ENCODE measurements at regions not wholly inside any gene's neighbourhood (a gene's known extent, or its start where the extent isn't known, plus 50 kb on each side); places are given as distances from the start of the nearest gene placed in this dataset.
"Not testable (repeated sequence)": the region's sequence is repeated elsewhere in the genome, so short reads cannot be mapped to it uniquely, and the experiment has no call there.

- DNase-seq (ENCODE audit: low spot score): no peak
These were observed 316.8 kb upstream of the RBMS1 start for GRCh38 chr2:160810406-160810805.

DNA sequence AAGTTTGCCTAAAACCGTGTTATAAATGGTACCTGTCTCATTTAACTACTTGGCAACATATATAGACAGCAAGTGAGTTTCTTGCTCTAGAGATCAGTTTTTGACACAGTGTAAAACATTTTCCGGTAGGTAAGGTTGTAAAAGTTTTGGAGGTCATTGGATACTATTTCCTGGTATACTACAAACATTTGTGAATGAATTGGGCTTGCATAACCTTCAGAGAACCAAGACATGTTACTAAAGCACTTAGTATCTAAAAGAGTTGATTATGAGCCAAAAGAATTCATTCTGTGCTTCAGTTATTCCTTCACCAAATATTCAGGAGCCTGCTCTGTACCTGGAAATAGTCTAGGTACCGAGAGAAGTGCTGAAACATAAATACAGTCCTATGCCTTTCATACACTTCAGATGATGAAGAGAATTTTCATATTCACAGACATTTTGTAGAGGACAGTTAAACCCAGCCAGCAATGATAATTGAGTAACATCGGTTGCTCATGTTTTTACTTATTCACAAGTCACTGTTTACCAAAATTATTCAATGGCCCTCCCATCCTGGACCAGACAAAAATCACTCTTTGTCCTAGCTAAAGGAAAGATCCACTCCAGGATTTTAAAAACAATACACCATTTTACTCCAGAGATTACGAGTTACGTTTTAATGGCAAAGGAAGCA lies 319.4 kb upstream of the RBMS1 start:
- no peak for DNase-seq (ENCODE audit: low spot score)

DNA sequence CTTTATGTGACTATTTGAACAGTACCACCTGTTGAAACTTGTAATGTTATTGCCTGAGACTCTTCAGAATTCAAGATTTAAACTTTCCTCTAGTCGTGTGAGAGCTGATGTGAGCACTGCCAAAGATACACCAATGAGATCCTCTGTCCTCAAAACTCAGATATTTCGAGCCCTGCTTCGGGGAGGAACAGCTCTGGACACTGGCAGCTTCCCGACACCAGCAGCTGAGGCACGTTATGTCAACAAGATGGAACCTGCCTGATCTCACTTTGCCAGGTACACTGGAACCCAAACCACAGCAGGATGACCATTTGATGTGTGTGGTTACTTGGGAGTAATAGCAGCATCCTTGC lies 319.9 kb upstream of the RBMS1 start:
- no peak for DNase-seq (ENCODE audit: low spot score)

- DNase-seq (ENCODE audit: low spot score): no peak
These were observed 323.4 kb upstream of the RBMS1 start for GRCh38 chr2:160816916-160817499.

DNA sequence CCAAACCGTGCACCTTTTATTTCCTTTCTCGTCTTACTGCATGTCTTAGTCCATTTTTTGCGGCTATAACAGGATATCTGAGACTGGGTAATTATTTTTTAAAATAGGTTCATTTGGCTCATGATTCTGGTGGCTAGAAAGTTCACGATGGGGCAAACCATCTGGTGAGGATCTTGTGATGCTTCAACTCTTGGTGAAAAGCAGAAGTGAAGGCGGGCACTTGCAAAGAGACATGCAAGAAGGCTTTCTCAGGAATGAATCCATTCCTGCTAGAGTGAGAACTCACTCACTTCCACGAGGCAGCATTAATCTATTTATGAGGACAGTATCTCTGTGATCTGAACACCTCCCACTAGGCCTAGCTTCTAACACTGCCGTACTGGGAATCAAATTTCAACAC lies 327.1 kb upstream of the RBMS1 start:
- no peak for DNase-seq (ENCODE audit: low spot score)

GRCh38 chr2:160822006-160822405 lies 328.4 kb upstream of the RBMS1 start:
- DNase-seq (ENCODE audit: low spot score): no peak

GRCh38 chr2:160825433-160825832 lies 331.8 kb upstream of the RBMS1 start:
- DNase-seq (ENCODE audit: low spot score): no peak

GRCh38 chr2:160826496-160826895 lies 332.9 kb upstream of the RBMS1 start:
- DNase-seq (ENCODE audit: low spot score): no peak

DNA sequence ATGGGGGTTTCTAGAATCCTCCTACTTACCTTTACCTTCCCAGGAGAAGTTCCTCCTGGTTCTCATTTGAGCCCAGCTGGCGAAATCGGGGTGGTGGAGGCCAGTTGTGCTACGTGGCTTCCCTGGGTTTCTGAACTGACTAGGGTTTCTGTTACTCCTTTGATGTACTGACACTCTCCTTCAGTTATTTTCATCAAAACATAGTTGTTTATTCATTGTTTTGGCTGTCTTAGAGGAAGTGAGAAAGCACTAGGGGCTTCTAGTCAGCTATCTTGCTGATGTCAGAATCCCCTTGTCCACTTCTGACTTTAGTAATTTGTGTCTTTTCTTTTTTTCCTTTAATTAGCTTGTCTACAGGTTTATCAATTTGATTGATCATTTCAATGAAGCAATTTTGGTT lies 332.2 kb upstream of the TANK start:
- no peak for DNase-seq (ENCODE audit: low spot score)

- DNase-seq (ENCODE audit: low spot score): not testable (repeated sequence)
These were observed 327.8 kb upstream of the TANK start for GRCh38 chr2:160832381-160832780.

- DNase-seq (ENCODE audit: low spot score): peak; percentile 19
These were observed 325.1 kb upstream of the TANK start for GRCh38 chr2:160835166-160835565.

- DNase-seq (ENCODE audit: low spot score): peak; percentile 82
These were observed 323.5 kb upstream of the TANK start for GRCh38 chr2:160836755-160837154.

- no peak for DNase-seq (ENCODE audit: low spot score)
These were observed 322.8 kb upstream of the TANK start for GRCh38 chr2:160837416-160837815.

GRCh38 chr2:160838147-160838546 lies 322.1 kb upstream of the TANK start:
- no peak for DNase-seq (ENCODE audit: low spot score)

DNA sequence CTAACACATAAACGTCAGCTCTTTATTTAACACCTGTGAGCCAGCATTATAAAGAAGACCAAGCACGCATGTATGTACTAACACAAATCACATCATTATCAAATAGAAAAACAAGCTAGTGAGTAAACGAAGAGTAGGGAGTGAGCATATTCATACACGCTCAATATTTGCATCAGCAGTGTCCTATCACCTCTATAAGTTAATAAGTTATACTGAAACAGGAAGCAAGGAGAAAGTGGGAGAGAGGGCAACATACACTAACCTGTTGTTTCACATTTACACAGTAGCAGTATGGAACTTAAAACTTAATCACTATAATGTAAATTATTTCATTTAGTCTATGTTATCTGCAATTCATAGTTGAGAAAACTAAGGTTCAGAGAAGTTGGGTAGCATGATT lies 321.5 kb upstream of the TANK start:
- DNase-seq (ENCODE audit: low spot score): no peak

- no peak for DNase-seq (ENCODE audit: low spot score)
These were observed 317.9 kb upstream of the TANK start for GRCh38 chr2:160842286-160842685.

GRCh38 chr2:160859096-160859495 lies 301.1 kb upstream of the TANK start:
- no peak for DNase-seq (ENCODE audit: low spot score)

- no peak for DNase-seq (ENCODE audit: low spot score)
These were observed 298.0 kb upstream of the TANK start for GRCh38 chr2:160862226-160862625.

- DNase-seq (ENCODE audit: low spot score): peak; percentile 18
These were observed 291.3 kb upstream of the TANK start for GRCh38 chr2:160868891-160869290.

DNA sequence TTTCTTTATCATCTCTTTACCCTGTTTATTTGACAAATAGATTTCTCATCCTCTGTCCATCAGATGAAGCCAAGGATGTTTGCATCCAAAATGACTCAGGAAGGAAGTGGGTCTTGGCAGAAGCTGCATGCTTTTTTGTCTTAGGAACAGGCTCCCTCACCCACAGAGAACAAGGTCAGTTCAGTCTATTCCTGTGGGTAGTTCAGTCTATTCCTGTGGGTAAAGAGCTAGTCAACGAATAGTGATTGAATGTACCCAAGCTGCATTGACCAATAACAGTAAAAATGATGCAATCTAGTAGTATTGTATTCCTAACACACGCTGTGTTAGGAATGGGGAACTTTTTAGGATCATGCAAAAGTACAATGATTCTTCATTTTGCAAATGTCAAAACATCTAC lies 290.8 kb upstream of the TANK start:
- DNase-seq (ENCODE audit: low spot score): peak; percentile 76

DNA sequence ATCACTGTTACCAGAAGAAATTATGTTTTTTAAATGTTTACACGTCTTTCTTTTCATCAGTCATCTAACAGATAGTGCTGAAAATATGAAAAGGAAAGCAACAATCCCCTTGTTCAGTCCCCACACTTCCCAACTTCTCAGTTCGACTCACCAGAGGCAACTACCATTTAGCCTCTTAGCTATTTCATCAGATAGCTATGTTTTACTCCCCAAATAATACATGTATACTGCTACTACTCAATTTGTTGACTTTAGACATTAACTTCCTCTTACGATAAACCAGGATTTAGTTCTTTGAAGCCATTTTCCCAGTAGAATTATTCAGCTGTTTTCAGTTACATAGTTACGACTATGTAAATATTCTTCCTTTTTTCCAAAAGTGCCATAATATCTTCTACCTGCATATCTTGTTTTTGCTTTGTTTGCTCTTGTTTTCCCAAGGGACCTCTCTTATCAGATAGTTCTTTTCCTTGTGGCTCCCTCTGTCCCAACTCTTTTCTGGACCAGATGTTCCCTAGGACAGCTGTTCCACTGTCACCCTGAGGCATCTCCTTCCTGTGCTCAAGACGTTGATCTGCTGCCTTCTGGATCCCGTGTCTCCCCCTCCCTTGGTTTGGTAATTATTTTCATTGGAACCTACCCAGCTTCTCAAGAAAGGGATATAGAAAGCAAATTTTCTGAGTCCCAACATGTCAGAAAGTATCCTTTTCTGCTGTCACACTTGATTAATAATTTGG lies 289.3 kb upstream of the TANK start:
- DNase-seq (ENCODE audit: low spot score): no peak

DNA sequence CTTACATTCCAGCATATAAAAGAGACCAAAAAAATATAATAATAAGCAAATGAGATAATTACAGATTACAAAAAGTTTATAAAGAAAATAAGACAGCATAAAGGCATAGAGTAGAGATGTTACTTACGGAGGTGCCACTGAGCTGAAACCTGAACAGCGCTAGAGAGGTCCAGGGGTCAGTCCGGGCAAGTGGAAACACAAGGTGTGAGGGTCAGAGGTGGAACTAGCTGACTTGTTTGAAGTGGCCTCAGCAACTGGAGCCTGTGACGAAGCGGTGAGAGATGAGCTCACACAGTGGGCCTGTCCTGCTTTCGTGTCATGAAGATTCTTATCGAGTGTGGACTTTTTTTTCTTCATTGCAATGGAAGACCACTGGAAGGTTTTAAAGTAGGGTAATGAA lies 288.3 kb upstream of the TANK start:
- DNase-seq (ENCODE audit: low spot score): no peak

- no peak for DNase-seq (ENCODE audit: low spot score)
These were observed 284.2 kb upstream of the TANK start for GRCh38 chr2:160876029-160876428.

DNA sequence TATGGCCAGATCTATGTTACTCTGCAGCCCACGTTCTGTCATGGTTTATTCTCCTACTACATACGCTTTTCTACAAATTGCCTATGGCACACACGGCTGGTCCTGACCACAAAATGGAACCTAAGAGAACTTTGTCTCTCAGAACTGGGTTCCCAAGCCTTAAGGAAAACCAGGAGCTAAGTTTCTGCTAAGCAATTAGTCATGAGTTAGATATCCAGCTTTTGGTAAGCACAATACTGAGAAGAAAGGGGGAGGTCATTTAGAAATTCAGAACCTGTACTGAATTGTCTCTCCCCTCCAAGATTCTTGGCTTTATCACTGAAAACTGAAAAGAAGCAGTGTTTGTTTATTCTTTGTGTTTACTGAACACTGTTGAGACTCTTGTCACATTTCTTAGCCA lies 283.5 kb upstream of the TANK start:
- no peak for DNase-seq (ENCODE audit: low spot score)
